Fibroblast of lung (primary cell): ENCODE measurements at regions not wholly inside any gene's neighbourhood (a gene's known extent, or its start where the extent isn't known, plus 50 kb on each side); places are given as distances from the start of the nearest gene placed in this dataset.

Experiments used
- DNase-seq, 2 donors: peaks; one replicate each; pipeline versions ENCODE4 v3.0.0 to v3.0.0-alpha.2; 2010; ENCODE audit warnings: low read depth in 2 of 2
- H2AFZ ChIP-seq: 2 replicates; pipeline ENCODE4 v1.5.1; 2012; ENCODE audit warnings: low read length, control low read depth, inconsistent platforms
- H3K27ac ChIP-seq: 2 replicates; pipeline ENCODE4 v1.5.1; 2011; ENCODE audit warnings: low read length, control low read depth; ENCODE audit not compliant: insufficient read depth
- H3K27me3 ChIP-seq: 2 replicates; pipeline ENCODE4 v1.5.1; 2011; ENCODE audit warnings: mild to moderate bottlenecking, low read length; ENCODE audit not compliant: control insufficient read depth, insufficient read depth
- H3K36me3 ChIP-seq: 2 replicates; pipeline ENCODE4 v1.5.1; 2011; ENCODE audit warnings: low read length; ENCODE audit not compliant: control insufficient read depth, insufficient read depth
- H3K4me1 ChIP-seq: 2 replicates; pipeline ENCODE4 v1.5.1; 2011; ENCODE audit warnings: low read length; ENCODE audit not compliant: control insufficient read depth, insufficient read depth; ENCODE audit errors: extremely low read depth
- H3K4me2 ChIP-seq: 2 replicates; pipeline ENCODE4 v1.5.1; 2011; ENCODE audit warnings: low read length, control low read depth; ENCODE audit not compliant: insufficient read depth; ENCODE audit errors: extremely low read depth
- H3K4me3 ChIP-seq, 4 experiments: fragments of 200-600 bp in 1 of 4; sonication (generic) in 1 of 4; replicated peaks in 1 of 4; 2 replicates each; pipeline ENCODE4 v1.5.1; 2011 to 2016; ENCODE audit warnings: low read length in 4 of 4, low read depth in 3 of 4, mild to moderate bottlenecking in 3 of 4, control low read depth in 2 of 4, inconsistent platforms in 1 of 4, mixed read lengths in 1 of 4; ENCODE audit not compliant: insufficient read depth in 1 of 4; ENCODE audit errors: control extremely low read depth in 1 of 4
- H3K79me2 ChIP-seq: 2 replicates; pipeline ENCODE4 v1.5.1; 2012; ENCODE audit warnings: mild to moderate bottlenecking, low read length, inconsistent platforms; ENCODE audit not compliant: control insufficient read depth, insufficient read depth
- H3K9ac ChIP-seq: 2 replicates; pipeline ENCODE4 v1.5.1; 2011; ENCODE audit warnings: mild to moderate bottlenecking, low read length, control low read depth; ENCODE audit not compliant: insufficient read depth
- H3K9me3 ChIP-seq: 2 replicates; pipeline ENCODE4 v1.5.1; 2012; ENCODE audit warnings: low read depth, low read length; ENCODE audit not compliant: control insufficient read depth, insufficient read depth
- H4K20me1 ChIP-seq: 2 replicates; pipeline ENCODE4 v1.5.1; 2011; ENCODE audit warnings: low read length; ENCODE audit not compliant: control insufficient read depth, insufficient read depth; ENCODE audit errors: extremely low read depth
- EZH2 ChIP-seq: IDR thresholded peaks from 2 replicates; pipeline ENCODE4 v1.5.1; 2012; ENCODE audit warnings: low read length, control low read depth, mild to moderate bottlenecking; ENCODE audit errors: missing control alignments
- TF ChIP-seq, protein P1 (sequence below), 2 donors: IDR thresholded peaks in 1 of 2; conservative IDR thresholded peaks in 1 of 2; 1 replicate in 1 of 2; 2 replicates in 1 of 2; pipeline ENCODE4 v1.5.1; 2011 to 2012; ENCODE audit warnings: low read length in 2 of 2, control low read depth in 1 of 2, inconsistent platforms in 1 of 2, low read depth in 1 of 2, mild to moderate bottlenecking in 1 of 2

DNA sequence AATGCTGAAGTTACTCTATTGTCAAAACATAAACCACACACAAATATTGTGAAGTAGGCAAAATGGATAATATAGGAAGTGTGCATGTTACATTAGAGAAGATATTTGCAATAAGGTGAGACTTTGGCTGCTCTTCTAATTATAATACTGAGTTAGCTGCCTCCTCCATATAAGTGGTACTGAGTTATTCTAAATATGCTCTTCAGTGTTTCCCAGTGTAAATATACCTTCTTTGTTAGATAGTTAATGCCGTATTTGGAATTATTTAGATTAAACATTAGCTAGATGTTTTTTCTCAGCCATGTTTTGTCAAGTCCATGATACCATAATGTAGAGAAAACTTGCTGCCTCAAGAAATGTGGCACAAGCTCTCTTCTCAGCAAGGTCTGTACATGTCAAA is 186.4 kb downstream of the PTPRC start:
- Histone ChIP-seq H3K9ac (no peak overlapping the region), H3K36me3 (no peaks in the 10 kb centered on the region), H3K27me3 (no peaks in the 10 kb centered on the region), H3K4me3 (no peak overlapping the region), H3K4me2 (no peak overlapping the region), H3K4me1 (no peaks in the 10 kb centered on the region), H3K9me3 (no peaks in the 10 kb centered on the region), H2AFZ (no peak overlapping the region), H3K79me2 (no peaks in the 10 kb centered on the region), H3K27ac (no peak overlapping the region), H4K20me1 (no peaks in the 10 kb centered on the region)
- no peak for DNase-seq
- TF ChIP-seq, protein P1, sequence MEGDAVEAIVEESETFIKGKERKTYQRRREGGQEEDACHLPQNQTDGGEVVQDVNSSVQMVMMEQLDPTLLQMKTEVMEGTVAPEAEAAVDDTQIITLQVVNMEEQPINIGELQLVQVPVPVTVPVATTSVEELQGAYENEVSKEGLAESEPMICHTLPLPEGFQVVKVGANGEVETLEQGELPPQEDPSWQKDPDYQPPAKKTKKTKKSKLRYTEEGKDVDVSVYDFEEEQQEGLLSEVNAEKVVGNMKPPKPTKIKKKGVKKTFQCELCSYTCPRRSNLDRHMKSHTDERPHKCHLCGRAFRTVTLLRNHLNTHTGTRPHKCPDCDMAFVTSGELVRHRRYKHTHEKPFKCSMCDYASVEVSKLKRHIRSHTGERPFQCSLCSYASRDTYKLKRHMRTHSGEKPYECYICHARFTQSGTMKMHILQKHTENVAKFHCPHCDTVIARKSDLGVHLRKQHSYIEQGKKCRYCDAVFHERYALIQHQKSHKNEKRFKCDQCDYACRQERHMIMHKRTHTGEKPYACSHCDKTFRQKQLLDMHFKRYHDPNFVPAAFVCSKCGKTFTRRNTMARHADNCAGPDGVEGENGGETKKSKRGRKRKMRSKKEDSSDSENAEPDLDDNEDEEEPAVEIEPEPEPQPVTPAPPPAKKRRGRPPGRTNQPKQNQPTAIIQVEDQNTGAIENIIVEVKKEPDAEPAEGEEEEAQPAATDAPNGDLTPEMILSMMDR (conservative IDR thresholded peaks at IDR 0.05 in 1 of 2, IDR thresholded peaks at IDR 0.05 in 1 of 2; ENCODE audit: low read depth in 1 of 2, low read length in 2 of 2) = no peak
- no peak for TF ChIP-seq EZH2

DNA sequence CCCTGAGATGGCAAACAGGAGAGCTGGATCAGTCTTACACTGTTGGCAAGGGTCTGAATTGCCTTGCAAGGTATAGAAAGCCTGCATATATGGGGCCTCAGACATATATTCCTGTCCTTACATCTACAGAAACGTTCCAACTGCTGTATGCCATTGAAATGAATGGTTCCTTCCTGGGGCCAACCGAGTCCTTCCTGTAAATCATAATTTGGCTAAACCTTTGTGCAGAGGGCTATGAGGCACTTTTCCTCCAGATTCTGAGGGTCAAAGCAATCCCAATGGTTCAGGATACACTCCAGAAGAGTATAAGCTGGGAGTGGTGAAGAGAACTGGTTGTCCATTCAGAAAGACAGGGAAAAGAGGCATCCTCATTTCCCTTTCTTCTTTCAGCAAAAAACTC is 190.5 kb downstream of the PTPRC start:
- no peak overlapping the region for H3K27ac ChIP-seq
- DNase-seq = no peak
- TF ChIP-seq EZH2 = no peak
- no peaks in the 10 kb centered on the region for H3K36me3 ChIP-seq
- H2AFZ ChIP-seq = no peak overlapping the region
- H4K20me1 ChIP-seq = no peaks in the 10 kb centered on the region
- no peaks in the 10 kb centered on the region for H3K79me2 ChIP-seq
- no peaks in the 10 kb centered on the region for H3K27me3 ChIP-seq
- no peak overlapping the region for H3K4me2 ChIP-seq
- no peaks in the 10 kb centered on the region for H3K4me1 ChIP-seq
- no peak overlapping the region for H3K9ac ChIP-seq
- H3K9me3 ChIP-seq = no peaks in the 10 kb centered on the region
- H3K4me3 ChIP-seq = no peak overlapping the region

DNA sequence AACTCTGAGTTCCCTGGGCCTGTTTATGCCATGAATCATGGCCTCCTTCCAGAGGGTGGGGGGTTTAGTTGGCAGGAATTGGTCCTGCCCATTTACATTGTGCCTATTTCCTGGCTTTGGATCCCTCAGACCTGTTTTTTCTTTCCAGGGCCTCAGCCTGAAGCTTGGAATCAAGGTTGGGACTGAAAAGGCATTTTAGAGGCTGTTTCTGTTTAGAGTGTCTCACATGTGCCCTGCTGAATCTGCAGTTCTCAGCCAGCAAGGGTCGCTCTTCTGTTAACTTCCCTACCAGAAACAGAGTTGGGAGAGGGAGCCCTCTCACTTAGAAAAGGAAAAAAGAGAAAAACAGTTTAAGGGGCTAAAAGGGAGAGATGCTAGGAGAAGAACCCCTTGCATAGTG is 191.1 kb downstream of the PTPRC start:
- Histone ChIP-seq H3K4me1 (no peaks in the 10 kb centered on the region), H3K9me3 (no peaks in the 10 kb centered on the region), H3K36me3 (no peaks in the 10 kb centered on the region), H3K4me3 (no peak overlapping the region), H3K4me2 (no peak overlapping the region), H3K79me2 (no peaks in the 10 kb centered on the region), H4K20me1 (no peaks in the 10 kb centered on the region), H3K9ac (no peak overlapping the region), H2AFZ (no peak overlapping the region), H3K27ac (no peak overlapping the region), H3K27me3 (no peaks in the 10 kb centered on the region)
- peak; percentile 40 to 65 for DNase-seq
- TF ChIP-seq EZH2 = no peak
- TF ChIP-seq, protein P1 (conservative IDR thresholded peaks at IDR 0.05 in 1 of 2, IDR thresholded peaks at IDR 0.05 in 1 of 2; ENCODE audit: low read depth in 1 of 2, low read length in 2 of 2) = peak; percentile 22 to 55
